ENCODE measurements at regions not wholly inside any gene's neighbourhood (a gene's known extent, or its start where the extent isn't known, plus 50 kb on each side); places are given as distances from the start of the nearest gene placed in this dataset.

GRCh38 chr12:124405592-124405991, 110.7 kb downstream of the RFLNA start:
- DNase-seq: no peak
- no peak overlapping the region for H3K27ac Mint-ChIP-seq
- H3K9me3 Mint-ChIP-seq: no peaks in the 10 kb centered on the region

GRCh38 chr12:124405151-124405550, 110.3 kb downstream of the RFLNA start:
- no peak for DNase-seq
- Mint-ChIP-seq H3K27ac (no peak overlapping the region), H3K4me1 (peaks cover 8% of the 10 kb centered on the region), H3K9me3 (no peaks in the 10 kb centered on the region), H3K27me3 (no peaks in the 10 kb centered on the region), H3K4me3 (no peak overlapping the region)
- no peak for ATAC-seq

More at GRCh38 chr12:124405592-124405991, 110.7 kb downstream of the RFLNA start:
- ATAC-seq: no peak
- Mint-ChIP-seq H3K4me3 (no peak overlapping the region), H3K27me3 (no peaks in the 10 kb centered on the region), H3K4me1 (peaks cover 13% of the 10 kb centered on the region)

- H3K27me3 Mint-ChIP-seq: no peaks in the 10 kb centered on the region
These were observed 109.4 kb downstream of the RFLNA start for GRCh38 chr12:124404162-124404784.

GRCh38 chr12:124403273-124403672, 108.4 kb downstream of the RFLNA start:
- DNase-seq: no peak
- no peak overlapping the region for H3K4me3 Mint-ChIP-seq
- no peaks in the 10 kb centered on the region for H3K27me3 Mint-ChIP-seq
- no peaks in the 10 kb centered on the region for H3K9me3 Mint-ChIP-seq
- no peak for ATAC-seq
- no peak overlapping the region for H3K27ac Mint-ChIP-seq
- H3K4me1 Mint-ChIP-seq: peaks cover 6% of the 10 kb centered on the region

More at GRCh38 chr12:124404162-124404784, 109.4 kb downstream of the RFLNA start:
- DNase-seq (no peak), ATAC-seq (peak; percentile 35)
- Mint-ChIP-seq H3K4me3 (no peak overlapping the region), H3K4me1 (peaks cover 6% of the 10 kb centered on the region), H3K27ac (no peak overlapping the region), H3K9me3 (no peaks in the 10 kb centered on the region)

- ATAC-seq (no peak), DNase-seq (no peak)
- no peaks in the 10 kb centered on the region for H3K27me3 Mint-ChIP-seq
- no peaks in the 10 kb centered on the region for H3K9me3 Mint-ChIP-seq
- H3K4me3 Mint-ChIP-seq: no peak overlapping the region
- peaks cover 6% of the 10 kb centered on the region for H3K4me1 Mint-ChIP-seq
- peak overlapping the region in 1 of 2 donors; percentile 51 for H3K27ac Mint-ChIP-seq
These were observed 107.6 kb downstream of the RFLNA start for GRCh38 chr12:124402248-124403066.

GRCh38 chr12:124401704-124402221, 106.9 kb downstream of the RFLNA start:
- Mint-ChIP-seq H3K27me3 (no peaks in the 10 kb centered on the region), H3K27ac (no peak overlapping the region), H3K4me1 (peaks cover 6% of the 10 kb centered on the region)

GRCh38 chr12:124400124-124400523, 105.2 kb downstream of the RFLNA start:
- H3K27ac Mint-ChIP-seq: no peak overlapping the region
- H3K4me3 Mint-ChIP-seq: no peak overlapping the region
- DNase-seq (no peak), ATAC-seq (no peak)
- no peaks in the 10 kb centered on the region for H3K9me3 Mint-ChIP-seq
- peaks cover 6% of the 10 kb centered on the region for H3K4me1 Mint-ChIP-seq
- no peaks in the 10 kb centered on the region for H3K27me3 Mint-ChIP-seq

More at GRCh38 chr12:124401704-124402221, 106.9 kb downstream of the RFLNA start:
- Mint-ChIP-seq H3K4me3 (no peak overlapping the region), H3K9me3 (no peaks in the 10 kb centered on the region)
- DNase-seq (no peak), ATAC-seq (no peak)

GRCh38 chr12:124399622-124400021, 104.7 kb downstream of the RFLNA start:
- no peak for ATAC-seq
- DNase-seq: peak in 1 of 2 donors; percentile 22
- Mint-ChIP-seq H3K27me3 (no peaks in the 10 kb centered on the region), H3K4me3 (no peak overlapping the region), H3K4me1 (peaks cover 10% of the 10 kb centered on the region), H3K27ac (peak overlapping the region in 1 of 2 donors; percentile 54), H3K9me3 (no peaks in the 10 kb centered on the region)

GRCh38 chr12:124398578-124399227, 103.8 kb downstream of the RFLNA start:
- H3K27ac Mint-ChIP-seq: peak overlapping the region; percentile 25 to 63
- DNase-seq (no peak), ATAC-seq (no peak)
- no peak overlapping the region for H3K4me3 Mint-ChIP-seq
- peaks cover 19% of the 10 kb centered on the region for H3K4me1 Mint-ChIP-seq
- no peaks in the 10 kb centered on the region for H3K9me3 Mint-ChIP-seq
- no peaks in the 10 kb centered on the region for H3K27me3 Mint-ChIP-seq

GRCh38 chr12:124397807-124398577, 103.1 kb downstream of the RFLNA start:
- H3K27ac Mint-ChIP-seq: no peak overlapping the region
- H3K4me1 Mint-ChIP-seq: peaks cover 20% of the 10 kb centered on the region
- no peak for DNase-seq
- no peak overlapping the region for H3K4me3 Mint-ChIP-seq
- ATAC-seq: no peak
- no peaks in the 10 kb centered on the region for H3K27me3 Mint-ChIP-seq
- H3K9me3 Mint-ChIP-seq: no peaks in the 10 kb centered on the region

GRCh38 chr12:124397399-124397679, 102.4 kb downstream of the RFLNA start:
- H3K4me1 Mint-ChIP-seq: peaks cover 25% of the 10 kb centered on the region
- no peak overlapping the region for H3K27ac Mint-ChIP-seq
- DNase-seq (no peak), ATAC-seq (no peak)
- H3K9me3 Mint-ChIP-seq: no peaks in the 10 kb centered on the region
- H3K4me3 Mint-ChIP-seq: no peak overlapping the region
- no peaks in the 10 kb centered on the region for H3K27me3 Mint-ChIP-seq

- no peaks in the 10 kb centered on the region for H3K27me3 Mint-ChIP-seq
- no peak overlapping the region for H3K27ac Mint-ChIP-seq
- no peaks in the 10 kb centered on the region for H3K9me3 Mint-ChIP-seq
- H3K4me1 Mint-ChIP-seq: peaks cover 31% of the 10 kb centered on the region
- H3K4me3 Mint-ChIP-seq: no peak overlapping the region
- ATAC-seq: no peak
- DNase-seq: no peak
These were observed 101.9 kb downstream of the RFLNA start for GRCh38 chr12:124396544-124397398.

- Mint-ChIP-seq H3K4me1 (peaks cover 39% of the 10 kb centered on the region), H3K4me3 (no peak overlapping the region), H3K27ac (no peak overlapping the region), H3K9me3 (no peaks in the 10 kb centered on the region), H3K27me3 (no peaks in the 10 kb centered on the region)
- DNase-seq (no peak), ATAC-seq (no peak)
These were observed 101.1 kb downstream of the RFLNA start for GRCh38 chr12:124395986-124396385.

GRCh38 chr12:124395284-124395752, 100.4 kb downstream of the RFLNA start:
- H3K9me3 Mint-ChIP-seq: no peaks in the 10 kb centered on the region
- H3K27ac Mint-ChIP-seq: no peak overlapping the region
- no peak overlapping the region for H3K4me3 Mint-ChIP-seq
- ATAC-seq (no peak), DNase-seq (no peak)
- H3K27me3 Mint-ChIP-seq: no peaks in the 10 kb centered on the region
- peaks cover 45% of the 10 kb centered on the region for H3K4me1 Mint-ChIP-seq
